MCF 10A (cell line): ENCODE measurements at regions not wholly inside any gene's neighbourhood (a gene's known extent, or its start where the extent isn't known, plus 50 kb on each side); places are given as distances from the start of the nearest gene placed in this dataset.

Experiments used
- BruUV-seq: library from RNA; stranded (reverse); fragments of 400-500 nt; replicated peaks from 2 replicates; lab custom pipeline; 2021; lab: Mats Ljungman, UMichigan
- CTCF ChIA-PET: fragments of 300-600 bp; sonication (Branson Sonifier 250); formaldehyde crosslinking; extraction: SDS; loops from one replicate; lab custom pipeline; 2021; ENCODE audit warnings: antibody characterized with exemption, inconsistent platforms; lab: Yijun Ruan, JAX
- POLR2A ChIA-PET: fragments of 300-600, 350-650 bp; sonication (Branson Sonifier 250); formaldehyde crosslinking; extraction: SDS; loops from one replicate; lab custom pipeline; 2020; ENCODE audit warnings: antibody characterized with exemption, inconsistent platforms; lab: Yijun Ruan, JAX
- DNase-seq: peaks from one replicate; pipeline ENCODE4 v3.0.0-alpha.2; 2018; ENCODE audit not compliant: unreplicated experiment
- H3K27ac Mint-ChIP-seq: one replicate; pipeline ENCODE4 v1.8.0; 2022; ENCODE audit warnings: mild to moderate bottlenecking, low read depth, mixed read lengths; ENCODE audit not compliant: unreplicated experiment
- H3K27me3 Mint-ChIP-seq: one replicate; pipeline ENCODE4 v1.8.0; 2022; ENCODE audit warnings: mixed read lengths; ENCODE audit not compliant: insufficient read depth, unreplicated experiment
- H3K36me3 Mint-ChIP-seq: one replicate; pipeline ENCODE4 v1.8.0; 2022; ENCODE audit warnings: mild to moderate bottlenecking, moderate library complexity, mixed read lengths; ENCODE audit not compliant: insufficient read depth, unreplicated experiment
- H3K4me1 Mint-ChIP-seq: one replicate; pipeline ENCODE4 v1.8.0; 2022; ENCODE audit warnings: mixed read lengths; ENCODE audit not compliant: insufficient read depth, unreplicated experiment
- H3K4me3 Mint-ChIP-seq: one replicate; pipeline ENCODE4 v1.8.0; 2022; ENCODE audit warnings: mild to moderate bottlenecking, moderate library complexity, mixed read lengths; ENCODE audit not compliant: unreplicated experiment
- H3K9me3 Mint-ChIP-seq: one replicate; pipeline ENCODE4 v1.8.0; 2022; ENCODE audit warnings: mixed read lengths; ENCODE audit not compliant: unreplicated experiment
- intact Hi-C: fragments of 100-400 bp; cut with micrococcal nuclease; formaldehyde crosslinking; loops from 2 replicates; pipeline ENCODE4 v1.14.1; 2022
- TF ChIP-seq, protein P1 (sequence below): fragments of 200-600 bp; IDR thresholded peaks from one replicate; pipeline ENCODE4 v1.8.0; 2022; ENCODE audit warnings: antibody characterized with exemption, mild to moderate bottlenecking; ENCODE audit not compliant: unreplicated experiment

DNA sequence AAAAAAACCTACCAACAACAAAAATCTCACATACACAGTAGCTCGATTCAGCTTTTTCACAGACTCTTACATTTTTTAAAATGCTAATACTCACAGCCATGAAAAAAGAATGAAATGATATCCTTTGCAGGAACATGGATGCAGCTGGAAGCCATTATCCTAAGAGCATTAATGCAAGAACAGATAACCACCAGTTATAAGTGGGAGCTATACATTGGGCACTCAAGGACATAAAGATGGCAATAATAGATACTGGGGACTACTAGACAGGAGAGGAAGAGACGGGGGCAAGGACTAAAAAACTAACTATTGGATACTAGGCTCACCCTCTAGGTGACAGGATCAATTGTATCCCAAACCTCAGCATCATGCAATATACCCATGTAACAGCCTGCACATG lies 90.3 kb upstream of the CCNH start:
- no peaks in the 10 kb centered on the region for H3K36me3 Mint-ChIP-seq
- POLR2A ChIA-PET: no interaction called here
- TF ChIP-seq, protein P1, sequence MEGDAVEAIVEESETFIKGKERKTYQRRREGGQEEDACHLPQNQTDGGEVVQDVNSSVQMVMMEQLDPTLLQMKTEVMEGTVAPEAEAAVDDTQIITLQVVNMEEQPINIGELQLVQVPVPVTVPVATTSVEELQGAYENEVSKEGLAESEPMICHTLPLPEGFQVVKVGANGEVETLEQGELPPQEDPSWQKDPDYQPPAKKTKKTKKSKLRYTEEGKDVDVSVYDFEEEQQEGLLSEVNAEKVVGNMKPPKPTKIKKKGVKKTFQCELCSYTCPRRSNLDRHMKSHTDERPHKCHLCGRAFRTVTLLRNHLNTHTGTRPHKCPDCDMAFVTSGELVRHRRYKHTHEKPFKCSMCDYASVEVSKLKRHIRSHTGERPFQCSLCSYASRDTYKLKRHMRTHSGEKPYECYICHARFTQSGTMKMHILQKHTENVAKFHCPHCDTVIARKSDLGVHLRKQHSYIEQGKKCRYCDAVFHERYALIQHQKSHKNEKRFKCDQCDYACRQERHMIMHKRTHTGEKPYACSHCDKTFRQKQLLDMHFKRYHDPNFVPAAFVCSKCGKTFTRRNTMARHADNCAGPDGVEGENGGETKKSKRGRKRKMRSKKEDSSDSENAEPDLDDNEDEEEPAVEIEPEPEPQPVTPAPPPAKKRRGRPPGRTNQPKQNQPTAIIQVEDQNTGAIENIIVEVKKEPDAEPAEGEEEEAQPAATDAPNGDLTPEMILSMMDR: no peak
- BruUV-seq: no TSS peak
- no peak for DNase-seq
- no peak overlapping the region for H3K4me3 Mint-ChIP-seq
- peaks cover 5% of the 10 kb centered on the region for H3K4me1 Mint-ChIP-seq
- CTCF ChIA-PET: no interaction called here
- H3K9me3 Mint-ChIP-seq: no peaks in the 10 kb centered on the region
- peaks cover 28% of the 10 kb centered on the region for H3K27me3 Mint-ChIP-seq
- intact Hi-C loops: no loop called here
- no peak overlapping the region for H3K27ac Mint-ChIP-seq

GRCh38 chr5:87499478-87500410 lies 87.0 kb upstream of the CCNH start:
- TF ChIP-seq, protein P1: no peak
- ChIA-PET POLR2A (no interaction called here), CTCF (no interaction called here)
- no TSS peak for BruUV-seq
- intact Hi-C loops: no loop called here
- DNase-seq: peak; percentile 42
- peaks cover 52% of the 10 kb centered on the region for H3K27me3 Mint-ChIP-seq
- no peak overlapping the region for H3K4me3 Mint-ChIP-seq
- H3K9me3 Mint-ChIP-seq: peaks cover 7% of the 10 kb centered on the region
- no peak overlapping the region for H3K27ac Mint-ChIP-seq
- no peaks in the 10 kb centered on the region for H3K36me3 Mint-ChIP-seq
- H3K4me1 Mint-ChIP-seq: peaks cover 5% of the 10 kb centered on the region
